Natural killer cell (primary cell): ENCODE measurements at regions not wholly inside any gene's neighbourhood (a gene's known extent, or its start where the extent isn't known, plus 50 kb on each side); places are given as distances from the start of the nearest gene placed in this dataset.
A peak's percentile ranks its signal among the peaks of the same experiment; 100 is the strongest.

Source experiments
- ATAC-seq, 3 donors: fragments of 150-1000 bp in 2 of 3; fragments of 200-7000 bp in 1 of 3; cut with Tn5 transposase; 1 replicate in 1 of 3; 2 replicates in 2 of 3; pipeline ENCODE4 v1.10.0; 2021; ENCODE audit warnings: mild to moderate bottlenecking in 2 of 3, moderate library complexity in 2 of 3
- DNase-seq, 2 donors: peaks; one replicate each; pipeline versions ENCODE4 v3.0.0 to v3.0.0-alpha.2; 2013 to 2021; ENCODE audit warnings: mixed read lengths in 1 of 2
- H3K27ac ChIP-seq: one replicate; pipeline ENCODE4 v1.5.1; 2013; ENCODE audit warnings: mild to moderate bottlenecking, low read length
- H3K27me3 ChIP-seq: one replicate; pipeline ENCODE4 v1.6.1; 2013; ENCODE audit warnings: low read length; ENCODE audit not compliant: control insufficient read depth, insufficient read depth
- H3K36me3 ChIP-seq: one replicate; pipeline ENCODE4 v1.6.1; 2013; ENCODE audit warnings: low read length; ENCODE audit not compliant: control insufficient read depth, insufficient read depth
- H3K4me1 ChIP-seq: one replicate; pipeline ENCODE4 v1.6.1; 2013; ENCODE audit warnings: low read length; ENCODE audit not compliant: control insufficient read depth, insufficient read depth
- H3K4me3 ChIP-seq: one replicate; pipeline ENCODE4 v1.5.1; 2013; ENCODE audit warnings: low read length
- H3K9me3 ChIP-seq: one replicate; pipeline ENCODE4 v1.6.1; 2013; ENCODE audit warnings: low read length; ENCODE audit not compliant: control insufficient read depth, insufficient read depth
- H3K27ac Mint-ChIP-seq, 2 donors: one replicate each; pipeline ENCODE4 v1.8.0; 2022; ENCODE audit warnings: mild to moderate bottlenecking in 2 of 2, mixed read lengths in 2 of 2, moderate library complexity in 1 of 2
- H3K27me3 Mint-ChIP-seq, 2 donors: one replicate each; pipeline ENCODE4 v1.8.0; 2022; ENCODE audit warnings: low read depth in 2 of 2, mixed read lengths in 2 of 2
- H3K36me3 Mint-ChIP-seq: one replicate; pipeline ENCODE4 v1.8.0; 2022; ENCODE audit warnings: mixed read lengths
- H3K4me1 Mint-ChIP-seq, 2 donors: one replicate each; pipeline ENCODE4 v1.8.0; 2022; ENCODE audit warnings: mixed read lengths in 2 of 2
- H3K4me3 Mint-ChIP-seq: one replicate; pipeline ENCODE4 v1.8.0; 2022; ENCODE audit warnings: mild to moderate bottlenecking, moderate library complexity, mixed read lengths
- H3K9me3 Mint-ChIP-seq, 2 donors: one replicate each; pipeline ENCODE4 v1.8.0; 2022; ENCODE audit warnings: mixed read lengths in 2 of 2
- CTCF ChIP-seq: fragments of 200-600 bp; IDR thresholded peaks from one replicate; pipeline ENCODE4 v1.8.0; 2022; ENCODE audit warnings: antibody characterized with exemption
- WGBS: methylation state at CpG from one replicate; pipeline ENCODE4 v1.1.7; 2013; ENCODE audit warnings: missing lambda C conversion rate; ENCODE audit not compliant: insufficient coverage; 5-methylcytosine and 5-hydroxymethylcytosine counted together
- intact Hi-C: fragments of 100-400 bp; cut with micrococcal nuclease; formaldehyde crosslinking; loops from one replicate; pipeline ENCODE4 v1.14.2; 2022

- Mint-ChIP-seq H3K36me3 (no peaks in the 10 kb centered on the region), H3K9me3 (no peaks in the 10 kb centered on the region)
Measured at GRCh38 chr10:123558651-123559050, 107.5 kb upstream of the GPR26 start.

GRCh38 chr10:123559066-123559822 is 106.9 kb upstream of the GPR26 start:
- no peak overlapping the region for H3K27ac Mint-ChIP-seq
- 54% methylated on average over 27 of the region's 28 CpGs for WGBS

More at GRCh38 chr10:123558651-123559050, 107.5 kb upstream of the GPR26 start:
- no peak for ATAC-seq
- no peaks in the 10 kb centered on the region for H3K9me3 ChIP-seq
- intact Hi-C loops, result loop anchor here (1.0 kb wide), 2 partner anchors 425 to 515 kb away; no protein-coding TSS in a partner anchor
- no peak overlapping the region for H3K27ac ChIP-seq
- H3K27ac Mint-ChIP-seq, result no peak overlapping the region
- DNase-seq, result no peak
- no peak overlapping the region for H3K4me3 ChIP-seq
- no peaks in the 10 kb centered on the region for H3K36me3 ChIP-seq
- H3K27me3 Mint-ChIP-seq, result peaks cover 7 to 21% of the 10 kb centered on the region in 2 donors
- 80% methylated on average over 17 of the region's 17 CpGs for WGBS
- no peak for TF ChIP-seq CTCF
- no peaks in the 10 kb centered on the region for H3K27me3 ChIP-seq
- H3K4me3 Mint-ChIP-seq, result no peak overlapping the region
- peaks cover 4% of the 10 kb centered on the region for H3K4me1 ChIP-seq
- peaks cover 5% of the 10 kb centered on the region in 2 donors for H3K4me1 Mint-ChIP-seq

DNA sequence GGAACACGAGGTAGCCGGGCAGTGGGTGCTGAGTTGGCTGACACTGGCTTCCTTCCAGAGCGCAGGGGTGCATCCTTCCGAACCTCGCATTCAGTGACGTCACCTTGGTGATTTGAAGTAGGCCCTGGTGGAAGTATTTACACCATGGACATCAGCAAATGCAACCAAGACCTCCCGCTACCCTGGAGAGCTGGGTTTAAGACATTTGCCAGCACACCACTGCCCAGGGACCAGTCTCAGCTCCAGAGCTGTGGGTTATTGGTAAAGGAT is 106.4 kb upstream of the GPR26 start:
- ATAC-seq, result no peak
- Histone ChIP-seq H3K27ac (no peak overlapping the region), H3K4me3 (no peak overlapping the region), H3K36me3 (no peaks in the 10 kb centered on the region), H3K4me1 (peaks cover 4% of the 10 kb centered on the region), H3K27me3 (no peaks in the 10 kb centered on the region), H3K9me3 (no peaks in the 10 kb centered on the region)
- Mint-ChIP-seq H3K27ac (no peak overlapping the region), H3K9me3 (no peaks in the 10 kb centered on the region), H3K36me3 (no peaks in the 10 kb centered on the region), H3K27me3 (peaks cover 7 to 21% of the 10 kb centered on the region in 2 donors), H3K4me3 (no peak overlapping the region), H3K4me1 (peaks cover 5% of the 10 kb centered on the region in 2 donors)
- WGBS, result 70% methylated on average over 7 of the region's 7 CpGs
- intact Hi-C loops, result loop anchor here (1.0 kb wide), 2 partner anchors 426 to 516 kb away; no protein-coding TSS in a partner anchor
- no peak for DNase-seq
- no peak for TF ChIP-seq CTCF

More at GRCh38 chr10:123559066-123559822, 106.9 kb upstream of the GPR26 start:
- no peaks in the 10 kb centered on the region for H3K27me3 ChIP-seq
- H3K27ac ChIP-seq, result no peak overlapping the region
- peaks cover 4% of the 10 kb centered on the region for H3K4me1 ChIP-seq
- H3K9me3 Mint-ChIP-seq, result no peaks in the 10 kb centered on the region
- no peaks in the 10 kb centered on the region for H3K9me3 ChIP-seq
- H3K27me3 Mint-ChIP-seq, result peaks cover 7 to 21% of the 10 kb centered on the region in 2 donors
- no peak overlapping the region for H3K4me3 Mint-ChIP-seq
- H3K4me1 Mint-ChIP-seq, result peaks cover 5% of the 10 kb centered on the region in 2 donors
- intact Hi-C loops, result loop anchor here (1.0 kb wide), 2 partner anchors 426 to 516 kb away; no protein-coding TSS in a partner anchor
- TF ChIP-seq CTCF, result peak; percentile 80
- ATAC-seq (peak; percentile 42 to 86 (median 59)), DNase-seq (peak; percentile 58 to 79)
- H3K36me3 ChIP-seq, result no peaks in the 10 kb centered on the region
- H3K36me3 Mint-ChIP-seq, result no peaks in the 10 kb centered on the region
- H3K4me3 ChIP-seq, result no peak overlapping the region
